ENCODE measurements at regions not wholly inside any gene's neighbourhood (a gene's known extent, or its start where the extent isn't known, plus 50 kb on each side); places are given as distances from the start of the nearest gene placed in this dataset.

GRCh38 chr1:234960722-234961455 is 167.7 kb downstream of the TOMM20 start (continued):
- TF ChIP-seq TEAD1 (CRISPR knock-in tag; IDR thresholded peaks at IDR 0.05): no peak
- no peak for TF ChIP-seq BRD4 (IDR thresholded peaks at IDR 0.05)
- TF ChIP-seq ZNF197 (CRISPR knock-in tag; IDR thresholded peaks at IDR 0.05; ENCODE audit: low read depth): 0 out of 2 replicates have a peak, but pooled peaks have one; percentile 37
- TF ChIP-seq RBM25 (IDR thresholded peaks at IDR 0.05; ENCODE audit: low read depth, low read length, severe bottlenecking): no peak
- no peak for TF ChIP-seq DACH1 (IDR thresholded peaks at IDR 0.05; ENCODE audit: partially characterized antibody)
- TF ChIP-seq NFIX (CRISPR knock-in tag; IDR thresholded peaks at IDR 0.05; ENCODE audit: low read depth): no peak
- TF ChIP-seq CLOCK (CRISPR knock-in tag; IDR thresholded peaks at IDR 0.05; ENCODE audit: borderline replicate concordance): no peak
- TF ChIP-seq ERF (CRISPR knock-in tag; IDR thresholded peaks at IDR 0.05): peak; percentile 87
- TF ChIP-seq ZBTB1 (CRISPR knock-in tag; IDR thresholded peaks at IDR 0.05; ENCODE audit: borderline replicate concordance, low read depth): no peak
- TF ChIP-seq STAG1 (CRISPR knock-in tag; IDR thresholded peaks at IDR 0.05; ENCODE audit: borderline replicate concordance): no peak
- TF ChIP-seq MAX (CRISPR knock-in tag; IDR thresholded peaks at IDR 0.05): peak; percentile 87
- TF ChIP-seq BRD9 (IDR thresholded peaks at IDR 0.05; ENCODE audit: low read depth, partially characterized antibody): no peak
- TF ChIP-seq SMAD4 (CRISPR knock-in tag; conservative IDR thresholded peaks at IDR 0.05): peak; percentile 77
- TF ChIP-seq NCOA4 (IDR thresholded peaks at IDR 0.05; ENCODE audit: partially characterized antibody): no peak
- peak; percentile 62; the same call in 1 of the 2 replicates for TF ChIP-seq MEF2D (tag; conservative IDR thresholded peaks at IDR 0.05; ENCODE audit: low read depth)
- TF ChIP-seq KDM5B (IDR thresholded peaks at IDR 0.05; ENCODE audit: insufficient replicate concordance, low read depth, low read length): no peak
- TF ChIP-seq NR1H2 (CRISPR knock-in tag; IDR thresholded peaks at IDR 0.05): no peak
- TF ChIP-seq PTBP1 (IDR thresholded peaks at IDR 0.05; ENCODE audit: low read depth, low read length): no peak
- TF ChIP-seq ZNF57 (CRISPR knock-in tag; IDR thresholded peaks at IDR 0.05): 0 out of 2 replicates have a peak, but pooled peaks have one; percentile 9
- TF ChIP-seq RFX7 (CRISPR knock-in tag; IDR thresholded peaks at IDR 0.05): no peak
- no peak for TF ChIP-seq ZBTB11 (CRISPR knock-in tag; IDR thresholded peaks at IDR 0.05)

Measured in K562 (cell line).